Stimulated activated CD4-positive, alpha-beta T cell treated with anti-CD3 and anti-CD28 coated beads, Interleukin-2, amount 100 ng/mL, for 24 hours (primary cell): ENCODE measurements at regions not wholly inside any gene's neighbourhood (a gene's known extent, or its start where the extent isn't known, plus 50 kb on each side); places are given as distances from the start of the nearest gene placed in this dataset.
"Not testable (repeated sequence)": the region's sequence is repeated elsewhere in the genome, so short reads cannot be mapped to it uniquely, and the experiment has no call there.

ENCODE experiments used
- DNase-seq, 2 donors: peaks; one replicate each; pipeline ENCODE4 v3.0.0-alpha.2; 2020

- DNase-seq, result no peak
Observed at GRCh38 chr18:61676773-61677434, 215.9 kb downstream of the RNF152 start.

GRCh38 chr18:61669320-61669719 lies 223.5 kb downstream of the RNF152 start:
- no peak for DNase-seq

GRCh38 chr18:61666876-61667590 lies 225.8 kb downstream of the RNF152 start:
- DNase-seq, result no peak

- no peak for DNase-seq
Observed at GRCh38 chr18:61664419-61665084, 228.3 kb downstream of the RNF152 start.

- no peak for DNase-seq
Observed at GRCh38 chr18:61662726-61663125, 230.1 kb downstream of the RNF152 start.

GRCh38 chr18:61658431-61658830 lies 234.4 kb downstream of the RNF152 start:
- no peak for DNase-seq

GRCh38 chr18:61657066-61657732 lies 235.6 kb downstream of the RNF152 start:
- DNase-seq, result no peak

GRCh38 chr18:61655630-61656029 lies 237.2 kb downstream of the RNF152 start:
- no peak for DNase-seq

- DNase-seq, result no peak
Observed at GRCh38 chr18:61653823-61654551, 238.8 kb downstream of the RNF152 start.

- no peak for DNase-seq
Observed at GRCh38 chr18:61651880-61652268, 240.9 kb downstream of the RNF152 start.

- no peak for DNase-seq
Observed at GRCh38 chr18:61651145-61651879, 241.5 kb downstream of the RNF152 start.

GRCh38 chr18:61643884-61644647 lies 248.7 kb downstream of the RNF152 start:
- no peak for DNase-seq

- no peak for DNase-seq
Observed at GRCh38 chr18:61639886-61640285, 252.9 kb downstream of the RNF152 start.

- DNase-seq, result no peak
Observed at GRCh38 chr18:61637905-61638595, 254.8 kb downstream of the RNF152 start.

- no peak for DNase-seq
Observed at GRCh38 chr18:61637319-61637718, 255.5 kb downstream of the RNF152 start.

GRCh38 chr18:61635901-61636528 lies 256.8 kb downstream of the RNF152 start:
- DNase-seq, result peak; percentile 37 to 46

- DNase-seq, result no peak
Observed at GRCh38 chr18:61628085-61628484, 264.7 kb downstream of the RNF152 start.

- not testable (repeated sequence) for DNase-seq
Observed at GRCh38 chr18:61624631-61625030, 268.2 kb downstream of the RNF152 start.

GRCh38 chr18:61619783-61620182 lies 273.0 kb downstream of the RNF152 start:
- no peak for DNase-seq

GRCh38 chr18:61618816-61619215 lies 274.0 kb downstream of the RNF152 start:
- DNase-seq, result no peak
